ENCODE measurements at regions not wholly inside any gene's neighbourhood (a gene's known extent, or its start where the extent isn't known, plus 50 kb on each side); places are given as distances from the start of the nearest gene placed in this dataset.

GRCh38 chr9:31390403-31391025, 993.9 kb upstream of the ACO1 start:
- TF ChIP-seq CTCF (tag by site-specific recombination; IDR thresholded peaks at IDR 0.05), result no peak
- TF ChIP-seq ZNF335 (tag by site-specific recombination; conservative IDR thresholded peaks at IDR 0.05), result no peak
- no peak for TF ChIP-seq ZFP37 (tag by site-specific recombination; IDR thresholded peaks at IDR 0.05)
- TF ChIP-seq WT1 (tag by site-specific recombination; IDR thresholded peaks at IDR 0.05), result no peak
- TF ChIP-seq MYNN (tag by site-specific recombination; IDR thresholded peaks at IDR 0.05; ENCODE audit: borderline replicate concordance), result no peak
- no peak for TF ChIP-seq ZNF280D (tag by site-specific recombination; IDR thresholded peaks at IDR 0.05)
- no peak for TF ChIP-seq GFI1B (tag by site-specific recombination; IDR thresholded peaks at IDR 0.05)
- TF ChIP-seq ZNF121 (tag by site-specific recombination; IDR thresholded peaks at IDR 0.05), result no peak
- TF ChIP-seq ZBTB20 (tag by site-specific recombination; IDR thresholded peaks at IDR 0.05), result no peak

Data from HEK293 (cell line).